ENCODE measurements at regions not wholly inside any gene's neighbourhood (a gene's known extent, or its start where the extent isn't known, plus 50 kb on each side); places are given as distances from the start of the nearest gene placed in this dataset.

- no peak for DNase-seq
Observed at GRCh38 chr2:144067506-144067905, 452.4 kb downstream of the ZEB2 start.

- DNase-seq = no peak
Observed at GRCh38 chr2:144063602-144064001, 456.3 kb downstream of the ZEB2 start.

GRCh38 chr2:144054911-144055310 lies 465.0 kb downstream of the ZEB2 start:
- DNase-seq = no peak

GRCh38 chr2:144052083-144052482 lies 467.8 kb downstream of the ZEB2 start:
- no peak for DNase-seq

GRCh38 chr2:144049137-144049536 lies 470.8 kb downstream of the ZEB2 start:
- DNase-seq = no peak

- no peak for DNase-seq
Observed at GRCh38 chr2:144048631-144049060, 471.3 kb downstream of the ZEB2 start.

- DNase-seq = no peak
Observed at GRCh38 chr2:144042751-144043150, 477.2 kb downstream of the ZEB2 start.

GRCh38 chr2:144041612-144042011 lies 478.3 kb downstream of the ZEB2 start:
- no peak for DNase-seq

GRCh38 chr2:144040834-144041233 lies 479.1 kb downstream of the ZEB2 start:
- no peak for DNase-seq

GRCh38 chr2:144032566-144032965 lies 487.4 kb downstream of the ZEB2 start:
- no peak for DNase-seq

- no peak for DNase-seq
Observed at GRCh38 chr2:144030791-144031190, 489.1 kb downstream of the ZEB2 start.

GRCh38 chr2:144027593-144027992 lies 492.3 kb downstream of the ZEB2 start:
- DNase-seq = no peak

- DNase-seq = no peak
Observed at GRCh38 chr2:144026753-144027152, 493.2 kb downstream of the ZEB2 start.

GRCh38 chr2:144020047-144020446 lies 499.9 kb downstream of the ZEB2 start:
- DNase-seq = no peak

- DNase-seq = no peak
Observed at GRCh38 chr2:144015655-144016245, 504.2 kb downstream of the ZEB2 start.

GRCh38 chr2:144015036-144015435 lies 504.9 kb downstream of the ZEB2 start:
- DNase-seq = no peak

GRCh38 chr2:144014103-144014502 lies 505.8 kb downstream of the ZEB2 start:
- DNase-seq = no peak

GRCh38 chr2:144012304-144012703 lies 507.6 kb downstream of the ZEB2 start:
- no peak for DNase-seq

- no peak for DNase-seq
Observed at GRCh38 chr2:144011553-144011952, 508.4 kb downstream of the ZEB2 start.

GRCh38 chr2:144011098-144011497 lies 508.8 kb downstream of the ZEB2 start:
- DNase-seq = no peak

GRCh38 chr2:144010096-144010836 lies 509.7 kb downstream of the ZEB2 start:
- no peak for DNase-seq

- no peak for DNase-seq
Observed at GRCh38 chr2:144006139-144006538, 513.8 kb downstream of the ZEB2 start.

- no peak for DNase-seq
Observed at GRCh38 chr2:144004742-144005141, 515.2 kb downstream of the ZEB2 start.

- DNase-seq = no peak
Observed at GRCh38 chr2:144003460-144004075, 516.4 kb downstream of the ZEB2 start.

Data from SHP77 treated with DMSO at 0.1 percent for 48 hours (cell line).